HG02840 (cell line): ENCODE measurements at regions not wholly inside any gene's neighbourhood (a gene's known extent, or its start where the extent isn't known, plus 50 kb on each side); places are given as distances from the start of the nearest gene placed in this dataset.

Experiments used
- ATAC-seq: cut with Tn5 transposase; IDR thresholded peaks from one replicate; pipeline ENCODE4 v1.9.1; 2021; ENCODE audit warnings: mild to moderate bottlenecking, moderate library complexity, moderate number of reproducible peaks; ENCODE audit not compliant: unreplicated experiment, low FRiP score

DNA sequence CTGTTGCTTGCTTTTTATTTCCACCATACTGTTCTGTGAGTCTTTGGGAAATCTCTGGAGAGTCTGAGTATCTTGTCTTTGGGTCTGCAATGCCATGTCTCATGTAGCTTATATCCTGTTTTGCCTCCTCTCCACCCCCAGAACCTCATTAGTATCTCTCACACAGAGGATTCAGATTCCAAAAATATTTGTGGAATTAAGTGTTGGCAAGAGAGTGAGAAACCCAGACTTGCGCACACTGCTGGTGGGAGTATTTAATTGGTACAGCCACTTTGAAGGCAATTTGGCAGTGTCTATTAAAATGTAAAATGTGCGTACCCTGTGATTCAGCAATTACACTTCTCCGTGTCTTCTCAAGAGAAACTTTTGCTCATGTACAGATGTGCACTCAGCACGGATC is 68.6 kb downstream of the ZNF621 start:
- no peak for ATAC-seq

DNA sequence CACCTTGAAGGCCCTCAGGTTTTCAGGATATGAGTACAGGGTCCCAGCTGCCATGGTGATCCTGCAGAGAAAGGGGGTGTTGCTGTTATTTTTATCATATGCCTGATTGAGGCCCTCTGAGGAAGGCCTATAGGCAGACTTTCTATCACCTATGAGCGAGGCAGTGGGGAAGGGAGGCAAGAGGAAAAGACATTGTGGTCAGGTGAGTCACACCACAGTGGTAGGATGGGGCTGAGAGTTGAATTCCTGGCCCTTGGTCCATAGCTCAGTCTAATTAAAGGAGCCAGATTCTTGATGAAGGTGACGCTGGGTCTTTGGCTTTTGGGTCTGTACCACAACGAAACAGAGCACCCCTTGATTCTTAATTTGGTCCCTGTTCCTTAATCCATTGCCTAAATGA is 72.7 kb downstream of the ZNF621 start:
- ATAC-seq: no peak

DNA sequence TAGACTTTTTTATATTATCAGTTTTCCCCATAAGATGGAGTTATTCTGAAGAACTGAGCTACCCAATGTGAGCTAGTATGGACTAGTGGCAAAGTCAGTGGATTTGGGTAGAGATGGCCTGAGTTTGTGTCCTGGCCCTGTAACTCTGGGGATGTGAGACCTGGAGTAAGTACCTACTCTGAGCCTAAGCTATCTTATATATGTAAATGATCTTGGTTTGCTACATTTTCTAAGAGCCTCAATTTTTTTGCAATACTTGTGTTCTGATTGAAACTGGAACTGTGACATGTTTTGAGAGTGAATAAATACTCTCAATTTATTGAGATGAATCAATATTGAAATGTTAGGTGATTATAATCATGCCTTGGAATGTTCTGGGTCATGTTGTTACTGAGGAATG is 73.6 kb downstream of the ZNF621 start:
- no peak for ATAC-seq

DNA sequence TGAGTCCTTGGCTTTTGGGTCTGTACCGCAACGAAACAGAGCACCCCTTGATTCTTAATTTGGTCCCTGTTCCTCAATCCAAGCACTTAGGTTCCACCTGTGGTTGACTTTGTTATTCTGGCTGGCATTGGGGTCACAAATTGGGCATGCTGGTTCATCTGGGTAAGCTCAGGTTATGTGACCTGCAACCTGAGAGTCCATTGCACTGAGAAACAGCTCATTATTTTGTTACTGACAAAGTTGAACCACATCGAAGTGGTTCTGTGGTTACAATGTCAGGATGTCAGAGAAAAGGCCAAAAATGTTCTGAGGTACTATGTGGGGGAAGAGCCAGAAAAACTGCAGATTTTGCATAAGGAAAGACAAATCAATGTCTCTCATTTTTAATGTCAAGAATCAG is 74.2 kb downstream of the ZNF621 start:
- ATAC-seq: no peak

DNA sequence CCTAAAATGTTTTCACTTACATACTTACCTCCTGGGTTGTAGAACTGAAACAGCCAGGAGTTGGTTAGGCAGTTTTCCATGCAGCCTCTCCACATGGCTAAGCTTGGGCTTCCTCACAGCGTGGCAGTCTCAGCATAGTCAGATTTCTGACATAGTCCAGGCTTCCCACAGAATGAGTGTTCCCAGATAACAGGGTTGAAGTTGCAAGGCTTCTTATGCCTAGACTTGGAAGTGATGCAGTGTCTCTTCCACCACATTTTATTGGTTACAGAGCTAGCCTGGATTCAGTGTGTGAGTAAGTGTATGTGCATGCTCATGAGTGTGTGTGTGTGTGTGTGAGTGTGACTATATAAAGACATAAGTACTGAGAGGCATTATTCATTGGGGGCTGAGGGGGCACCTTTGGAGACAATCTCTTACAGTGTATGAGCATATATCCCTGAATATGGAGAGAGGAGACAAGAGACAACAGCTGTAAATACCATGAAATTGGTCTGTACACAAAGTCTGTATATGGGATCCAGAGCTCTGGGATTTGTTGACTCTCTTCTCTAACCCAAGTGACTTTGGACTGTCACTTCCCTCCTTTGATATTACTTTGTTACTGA is 78.1 kb downstream of the ZNF621 start:
- no peak for ATAC-seq

DNA sequence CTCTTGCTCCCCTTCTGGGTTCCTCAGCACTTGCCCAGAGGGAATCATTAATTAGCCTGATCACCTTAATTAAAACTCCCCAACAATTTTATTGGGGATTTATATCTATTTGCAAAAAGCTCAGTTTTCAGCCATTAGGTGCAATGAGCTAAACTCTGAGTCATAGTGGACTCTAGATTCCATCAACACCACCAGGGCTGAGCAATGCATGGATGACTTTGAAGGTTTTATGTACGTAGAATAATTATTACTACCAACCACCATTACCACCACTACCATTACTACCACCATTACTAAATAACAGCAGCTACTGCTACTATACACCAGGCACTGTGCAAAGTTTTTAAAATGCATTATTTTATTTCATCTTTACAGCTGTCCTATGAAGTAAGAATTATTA is 81.2 kb downstream of the ZNF621 start:
- no peak for ATAC-seq

DNA sequence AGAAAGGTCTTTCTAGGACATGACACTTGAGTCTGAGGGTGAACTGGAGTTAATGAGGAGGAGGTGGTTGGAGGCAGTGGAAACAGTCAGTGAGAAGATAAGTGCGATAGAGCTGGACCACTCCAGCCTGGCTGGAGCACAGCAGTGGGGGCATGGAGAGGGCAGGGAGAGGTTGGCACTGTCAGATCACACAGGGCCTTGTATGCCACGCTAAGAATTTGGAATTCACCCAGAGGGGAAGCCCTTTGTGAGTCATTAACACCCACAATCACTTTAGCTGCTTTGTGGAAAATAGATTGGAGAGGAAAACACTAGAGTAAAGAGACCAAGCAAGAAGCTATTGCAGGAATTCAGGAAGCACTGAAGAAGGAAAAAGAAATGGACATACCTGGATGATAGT is 83.3 kb downstream of the ZNF621 start:
- no peak for ATAC-seq

DNA sequence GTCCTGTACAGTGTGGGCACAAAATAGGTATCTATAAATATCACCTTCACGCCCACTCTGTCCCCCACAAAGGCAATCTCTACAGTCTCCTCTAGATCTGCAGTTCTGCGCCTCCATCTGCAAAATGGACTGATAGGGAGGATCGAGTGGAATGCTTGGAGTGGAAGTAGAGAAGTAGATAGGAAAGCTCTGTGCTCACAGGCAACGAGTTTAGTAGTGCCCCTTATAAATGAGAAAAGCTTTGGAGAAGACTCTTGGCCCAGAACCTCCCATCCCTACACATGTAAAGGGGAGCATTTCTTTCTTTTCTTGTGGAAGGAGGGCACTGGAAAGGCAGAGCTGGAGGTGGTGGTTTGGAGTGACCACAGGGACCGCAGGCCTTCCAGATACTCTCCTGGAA is 88.5 kb downstream of the ZNF621 start:
- ATAC-seq: no peak

DNA sequence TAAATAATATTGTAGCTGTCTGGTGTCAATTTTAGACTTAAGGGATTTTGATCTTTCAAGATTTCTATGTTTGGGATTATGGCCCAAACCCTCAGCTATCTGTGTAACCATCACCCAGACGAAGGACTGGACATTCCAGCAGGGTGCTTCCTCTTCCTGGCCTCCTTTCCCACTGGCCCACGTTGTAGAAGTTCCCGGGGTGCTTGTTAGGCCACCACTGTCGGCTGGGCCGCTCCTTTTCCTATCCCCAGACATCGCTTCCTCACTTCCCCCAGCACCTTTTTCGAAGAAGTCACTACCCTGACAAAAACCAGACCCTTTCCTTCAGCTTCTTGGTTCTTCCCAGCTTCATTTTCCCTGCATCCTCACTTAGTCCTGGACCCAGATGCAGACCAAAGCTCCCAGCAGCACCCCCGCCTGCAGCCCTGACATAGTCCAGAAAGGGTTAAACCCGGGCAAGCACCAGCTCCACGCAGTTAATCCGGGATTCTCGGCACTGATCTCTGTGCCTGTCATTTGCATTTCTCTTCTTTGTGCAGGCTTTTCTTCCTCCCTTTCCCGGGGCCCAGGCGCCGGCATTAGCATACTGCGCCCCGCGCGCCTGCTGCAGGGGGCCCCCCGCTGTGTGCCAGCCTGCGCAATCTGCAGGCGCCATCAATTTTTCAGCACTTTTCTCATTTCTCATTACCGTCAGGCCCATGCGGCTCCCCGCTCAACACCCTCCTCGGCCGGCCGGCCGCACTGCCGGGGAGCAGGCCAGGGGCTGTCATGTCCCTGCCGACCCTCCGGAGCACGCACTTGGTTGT is 90.6 kb downstream of the ZNF621 start:
- no peak for ATAC-seq

DNA sequence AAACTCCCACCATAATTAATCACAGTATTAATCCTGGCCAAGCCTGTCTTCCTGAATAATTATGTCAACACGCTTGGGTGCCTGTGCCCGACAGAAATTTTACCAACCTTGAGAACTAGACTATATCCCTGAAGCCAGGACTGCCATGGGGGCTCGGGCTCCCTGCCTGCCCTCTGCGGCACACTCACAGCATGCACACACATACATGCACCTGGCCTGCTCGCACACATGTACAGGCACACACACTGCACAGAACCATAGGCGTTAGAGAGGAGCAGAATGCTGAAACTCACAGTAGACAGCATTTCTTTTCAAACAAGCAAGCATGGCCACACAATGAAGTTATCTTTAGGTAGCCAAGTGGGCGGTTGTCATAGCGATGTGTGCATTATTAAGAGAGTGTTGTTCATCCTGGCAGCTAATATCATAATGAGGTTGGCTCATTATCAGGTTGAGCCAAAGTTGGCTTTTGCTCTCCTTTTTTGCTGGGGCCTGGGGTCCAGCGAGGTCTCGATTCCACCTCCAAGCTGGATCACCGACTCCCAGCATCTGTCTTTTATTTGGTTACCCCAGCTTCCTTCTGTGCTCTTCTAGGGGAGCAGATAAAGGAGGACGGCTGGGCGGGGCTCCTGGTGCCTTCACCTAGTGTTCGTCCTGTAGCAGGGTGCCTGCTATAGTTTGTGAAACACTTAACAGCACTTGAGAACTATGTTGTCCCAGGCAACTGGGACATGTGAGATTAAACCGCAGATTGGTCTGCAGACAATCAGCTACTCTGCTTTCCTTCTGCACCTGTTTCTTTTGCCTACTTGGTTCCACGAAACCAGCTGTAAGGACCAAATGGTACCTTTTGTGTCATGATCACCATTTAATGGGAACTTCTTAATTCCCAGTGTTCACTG is 91.4 kb downstream of the ZNF621 start:
- no peak for ATAC-seq

DNA sequence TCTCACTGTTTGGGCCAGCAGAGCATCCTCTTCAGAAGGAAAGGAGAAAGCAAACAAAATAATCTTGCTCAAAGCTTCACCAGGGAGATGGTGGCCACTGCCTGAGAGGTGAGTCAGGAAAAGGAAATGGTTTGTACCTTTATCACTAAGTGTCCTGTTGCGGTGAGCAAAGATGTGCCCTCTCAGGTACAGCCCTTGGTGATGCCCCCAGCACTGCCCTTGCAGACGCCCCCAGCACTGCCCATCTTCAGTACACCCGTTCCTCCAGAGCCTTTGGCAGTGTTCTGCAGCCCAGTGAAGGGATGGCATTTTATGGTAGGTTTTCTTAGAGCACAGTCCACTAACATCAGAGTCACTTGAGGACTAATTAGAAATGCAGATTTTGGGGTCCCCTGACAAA is 92.3 kb downstream of the ZNF621 start:
- ATAC-seq: no peak

DNA sequence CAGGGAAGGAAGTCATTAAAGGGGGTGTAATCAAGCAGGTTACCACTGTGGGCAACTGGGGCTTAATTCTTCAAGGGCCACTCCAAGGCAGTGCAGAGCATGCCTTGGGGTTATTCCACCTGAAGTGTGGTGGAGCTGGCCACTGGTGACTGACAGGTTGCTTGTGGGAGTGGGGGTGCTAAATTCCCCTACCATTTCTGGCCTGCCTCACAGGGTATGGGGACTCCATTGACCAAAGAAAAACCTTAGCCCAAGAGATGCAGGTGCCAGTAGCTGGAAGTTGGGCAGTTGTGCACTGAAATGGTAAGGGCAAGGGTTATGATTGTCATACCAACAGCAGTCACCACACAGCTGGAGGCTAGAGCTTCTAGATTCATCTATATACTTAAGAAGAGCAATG is 93.4 kb downstream of the ZNF621 start:
- ATAC-seq: no peak

DNA sequence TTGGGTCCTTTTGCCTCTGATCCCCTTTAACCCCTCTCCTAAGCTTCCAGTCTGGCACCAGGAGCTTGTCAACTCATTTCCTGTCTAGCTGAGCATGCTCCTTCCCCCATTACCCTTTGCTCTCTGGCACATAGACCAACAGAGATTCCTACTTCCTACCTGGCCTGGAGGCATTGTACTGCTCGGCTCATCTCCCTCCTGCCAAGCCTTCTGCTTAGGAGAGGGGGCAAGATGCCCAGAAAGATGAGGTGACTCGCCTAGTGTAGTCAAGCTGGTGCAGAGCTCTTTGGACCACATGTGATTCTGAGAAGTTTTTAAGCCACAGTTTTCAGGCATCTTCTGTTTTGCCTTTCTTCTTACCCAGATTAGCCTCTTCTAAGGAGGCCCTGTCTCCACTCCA is 95.4 kb downstream of the ZNF621 start:
- ATAC-seq: no peak

DNA sequence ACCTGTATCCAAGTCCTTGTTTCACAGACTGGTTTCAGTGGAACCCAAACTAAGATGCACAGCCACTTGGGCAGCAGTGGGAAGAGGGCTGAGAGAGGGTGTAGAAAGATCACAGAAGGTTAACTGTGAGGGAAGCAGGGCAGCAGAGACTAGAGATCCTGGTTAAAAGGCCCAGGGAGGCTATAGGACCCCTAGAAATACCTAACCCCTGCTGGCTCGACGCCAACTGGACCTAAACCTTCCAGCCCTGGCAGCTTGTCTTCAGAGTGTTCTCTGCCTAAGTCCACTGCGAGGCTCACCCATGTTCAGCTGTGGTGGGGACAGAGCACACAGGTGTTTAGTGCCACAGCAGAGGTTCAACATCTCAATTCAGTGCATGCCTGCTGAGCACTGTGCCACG is 96.5 kb downstream of the ZNF621 start:
- no peak for ATAC-seq

DNA sequence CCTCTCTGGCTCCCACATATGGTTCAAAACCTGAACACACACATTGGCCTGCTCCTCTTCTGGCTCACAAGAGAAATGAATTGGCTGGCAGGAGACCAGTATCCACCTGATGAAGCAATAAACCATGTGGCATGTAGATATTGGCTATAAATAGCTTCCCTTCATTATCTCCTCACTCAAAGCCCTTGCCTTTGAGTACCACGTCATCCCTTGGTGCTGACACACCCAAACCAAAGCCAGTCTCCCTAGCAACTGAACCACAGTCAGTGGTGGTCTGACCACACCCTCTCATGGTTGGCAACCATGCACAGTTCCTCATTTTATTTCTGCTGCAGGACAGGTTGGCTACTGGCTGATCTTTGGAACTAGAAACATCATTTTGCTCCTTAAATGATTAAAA is 98.8 kb downstream of the ZNF621 start:
- no peak for ATAC-seq

DNA sequence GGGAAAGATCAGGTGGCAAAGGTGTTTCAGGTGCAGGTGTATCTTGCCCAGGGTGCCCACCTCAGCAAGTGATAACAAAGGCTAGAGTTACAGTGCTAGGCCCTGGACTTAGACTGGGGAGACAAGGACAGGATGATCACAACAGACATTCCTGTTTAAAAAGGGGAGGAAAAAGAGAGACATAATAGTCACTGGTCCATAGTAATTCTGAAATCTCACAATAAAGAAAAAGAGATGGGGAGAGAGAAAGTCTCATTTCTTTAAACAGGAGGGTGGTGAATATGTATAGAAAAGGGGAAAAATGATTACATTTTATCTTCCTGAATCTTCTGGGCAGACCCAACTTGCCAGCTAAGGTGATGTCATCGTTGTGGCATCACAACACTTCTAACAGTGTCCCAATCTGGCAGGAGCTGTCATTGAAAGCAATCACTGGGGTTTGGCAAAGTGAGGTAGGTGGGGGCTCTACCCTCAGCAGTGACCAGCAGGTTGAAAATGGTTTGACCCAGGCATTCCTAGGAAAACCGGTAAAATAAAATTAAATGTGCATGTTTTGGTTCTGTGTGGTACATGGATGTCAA is 99.5 kb downstream of the ZNF621 start:
- ATAC-seq: no peak

DNA sequence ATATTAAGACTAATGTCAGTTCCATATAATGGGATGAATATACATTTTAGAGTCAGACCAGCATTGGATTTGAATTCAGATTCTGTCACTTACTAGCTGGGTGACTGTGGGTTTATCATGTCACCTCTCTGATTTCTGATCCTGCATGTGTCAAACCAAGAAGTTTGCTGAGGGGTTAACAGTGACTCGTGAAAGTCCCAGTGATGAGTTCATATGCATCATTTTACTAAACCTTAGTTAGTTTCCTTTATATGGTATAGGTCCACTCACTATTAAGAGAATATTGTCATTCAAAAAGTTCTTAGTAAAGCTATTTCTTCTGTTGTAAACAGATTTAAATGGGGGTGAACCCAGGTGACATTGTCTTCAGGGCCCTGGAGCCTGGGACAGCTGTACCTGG is 102.3 kb downstream of the ZNF621 start:
- ATAC-seq: no peak

DNA sequence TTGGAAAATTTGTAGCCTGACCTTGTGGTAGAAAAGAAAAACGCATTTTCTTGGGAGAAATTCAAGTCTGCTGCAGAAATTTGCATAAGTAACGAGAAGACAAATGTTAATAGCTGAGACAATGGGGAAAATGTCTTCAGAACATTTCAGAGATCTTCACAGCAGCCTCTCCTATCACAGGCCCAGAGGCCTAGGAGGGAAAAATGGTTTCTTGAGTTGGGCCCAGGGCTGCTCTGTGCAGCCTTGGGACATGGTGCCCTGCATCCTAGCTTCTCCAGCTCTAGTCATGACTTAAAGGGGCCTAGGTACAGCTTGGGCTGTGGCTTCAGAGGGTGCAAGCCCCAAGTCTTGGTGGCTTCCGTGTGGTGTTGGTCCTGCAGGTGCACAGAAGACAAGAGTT is 104.2 kb downstream of the ZNF621 start:
- no peak for ATAC-seq

DNA sequence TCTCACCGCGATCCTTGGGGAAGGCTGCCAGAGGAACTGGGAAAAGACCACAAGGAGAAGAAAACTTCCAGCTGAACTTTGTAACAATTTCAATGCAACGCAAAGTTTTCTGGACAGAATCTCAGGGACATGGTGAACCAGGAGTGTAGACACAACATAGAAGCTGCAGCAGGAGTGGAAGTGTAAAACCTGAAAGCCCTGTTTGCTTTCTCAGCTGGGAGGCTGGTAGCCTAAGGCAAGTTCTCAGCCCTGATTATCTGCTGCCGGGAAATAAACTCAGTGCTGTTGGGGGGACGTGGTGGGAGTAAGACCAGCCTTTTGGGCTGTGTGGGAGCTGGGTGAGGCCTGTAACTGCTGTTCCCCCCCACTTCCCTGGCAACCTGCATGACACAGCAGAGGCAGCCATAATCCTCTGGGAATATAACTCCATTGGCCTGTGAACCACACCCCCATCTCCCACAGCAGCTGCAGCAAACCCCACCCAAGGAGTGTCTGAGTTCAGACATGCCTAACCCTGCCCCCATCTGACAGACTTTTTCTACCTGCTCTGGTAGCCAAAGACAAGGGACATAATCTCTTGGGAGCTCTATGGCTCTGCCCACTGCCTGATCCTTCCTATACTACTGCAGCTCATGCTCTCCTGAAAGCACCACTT is 106.7 kb downstream of the ZNF621 start:
- no peak for ATAC-seq

DNA sequence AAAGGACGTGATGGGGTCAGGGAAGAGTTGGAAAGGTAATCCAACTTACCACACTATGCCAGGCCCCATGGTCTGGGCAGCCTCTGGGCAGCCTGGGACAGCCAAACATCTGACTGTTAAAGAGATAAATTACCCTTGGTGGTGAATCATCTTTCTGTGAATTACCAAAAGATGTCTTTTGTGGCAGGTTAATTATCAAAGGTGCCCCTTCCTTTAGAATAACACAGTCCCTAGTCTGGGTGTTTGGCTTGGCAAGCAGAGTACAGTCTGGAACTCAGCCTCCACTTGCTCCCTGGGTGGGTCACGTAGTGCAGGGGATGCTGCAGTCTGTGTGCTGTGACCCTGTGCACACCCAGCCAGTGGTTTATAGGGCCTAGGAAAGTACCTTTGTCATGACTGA is 113.1 kb downstream of the ZNF621 start:
- ATAC-seq: no peak

DNA sequence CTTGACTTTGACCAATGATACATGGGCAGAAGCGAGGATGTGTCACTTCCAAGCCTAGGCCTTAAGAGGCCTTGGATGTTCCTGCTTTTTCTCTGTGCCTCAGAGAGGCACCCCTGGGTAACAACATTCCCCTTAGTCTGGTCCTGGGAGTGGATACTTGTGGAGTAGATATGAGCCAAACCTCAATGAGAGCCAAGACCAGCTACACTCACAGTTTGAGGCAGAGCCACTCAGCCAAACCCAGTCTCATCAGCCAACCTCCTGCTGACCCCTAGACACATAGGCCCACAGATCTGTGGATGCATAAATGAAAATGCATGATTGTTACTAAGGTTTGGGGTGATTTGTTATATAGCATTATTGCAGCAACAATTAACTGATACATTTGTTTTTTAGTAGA is 114.2 kb downstream of the ZNF621 start:
- no peak for ATAC-seq
